ENCODE measurements at regions not wholly inside any gene's neighbourhood (a gene's known extent, or its start where the extent isn't known, plus 50 kb on each side); places are given as distances from the start of the nearest gene placed in this dataset.

GRCh38 chr11:114912826-114913225, 234.5 kb downstream of the NXPE2 start:
- H3K4me1 ChIP-seq (ENCODE audit: control insufficient read depth, insufficient read depth, low read length) = no peaks in the 10 kb centered on the region
- in situ Hi-C loops (cut with HindIII; ENCODE audit: low pct_unique_long_range_greater_than_20kb, low sequenced_read_pairs) = no loop called here
- ChIA-PET CTCF (no interaction called here), POLR2A (no interaction called here)
- TF ChIP-seq SIN3A (IDR thresholded peaks at IDR 0.05; ENCODE audit: borderline replicate concordance, insufficient read depth, low read depth, low read length) (no peak), POLR2AphosphoS5 (IDR thresholded peaks at IDR 0.05; ENCODE audit: low read depth, low read length) (no peak), TCF7L2 (IDR thresholded peaks at IDR 0.05; ENCODE audit: low read depth, low read length) (no peak)
- TF ChIP-seq, protein P1, sequence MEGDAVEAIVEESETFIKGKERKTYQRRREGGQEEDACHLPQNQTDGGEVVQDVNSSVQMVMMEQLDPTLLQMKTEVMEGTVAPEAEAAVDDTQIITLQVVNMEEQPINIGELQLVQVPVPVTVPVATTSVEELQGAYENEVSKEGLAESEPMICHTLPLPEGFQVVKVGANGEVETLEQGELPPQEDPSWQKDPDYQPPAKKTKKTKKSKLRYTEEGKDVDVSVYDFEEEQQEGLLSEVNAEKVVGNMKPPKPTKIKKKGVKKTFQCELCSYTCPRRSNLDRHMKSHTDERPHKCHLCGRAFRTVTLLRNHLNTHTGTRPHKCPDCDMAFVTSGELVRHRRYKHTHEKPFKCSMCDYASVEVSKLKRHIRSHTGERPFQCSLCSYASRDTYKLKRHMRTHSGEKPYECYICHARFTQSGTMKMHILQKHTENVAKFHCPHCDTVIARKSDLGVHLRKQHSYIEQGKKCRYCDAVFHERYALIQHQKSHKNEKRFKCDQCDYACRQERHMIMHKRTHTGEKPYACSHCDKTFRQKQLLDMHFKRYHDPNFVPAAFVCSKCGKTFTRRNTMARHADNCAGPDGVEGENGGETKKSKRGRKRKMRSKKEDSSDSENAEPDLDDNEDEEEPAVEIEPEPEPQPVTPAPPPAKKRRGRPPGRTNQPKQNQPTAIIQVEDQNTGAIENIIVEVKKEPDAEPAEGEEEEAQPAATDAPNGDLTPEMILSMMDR (IDR thresholded peaks at IDR 0.05) = no peak
- TF ChIP-seq, protein P2, sequence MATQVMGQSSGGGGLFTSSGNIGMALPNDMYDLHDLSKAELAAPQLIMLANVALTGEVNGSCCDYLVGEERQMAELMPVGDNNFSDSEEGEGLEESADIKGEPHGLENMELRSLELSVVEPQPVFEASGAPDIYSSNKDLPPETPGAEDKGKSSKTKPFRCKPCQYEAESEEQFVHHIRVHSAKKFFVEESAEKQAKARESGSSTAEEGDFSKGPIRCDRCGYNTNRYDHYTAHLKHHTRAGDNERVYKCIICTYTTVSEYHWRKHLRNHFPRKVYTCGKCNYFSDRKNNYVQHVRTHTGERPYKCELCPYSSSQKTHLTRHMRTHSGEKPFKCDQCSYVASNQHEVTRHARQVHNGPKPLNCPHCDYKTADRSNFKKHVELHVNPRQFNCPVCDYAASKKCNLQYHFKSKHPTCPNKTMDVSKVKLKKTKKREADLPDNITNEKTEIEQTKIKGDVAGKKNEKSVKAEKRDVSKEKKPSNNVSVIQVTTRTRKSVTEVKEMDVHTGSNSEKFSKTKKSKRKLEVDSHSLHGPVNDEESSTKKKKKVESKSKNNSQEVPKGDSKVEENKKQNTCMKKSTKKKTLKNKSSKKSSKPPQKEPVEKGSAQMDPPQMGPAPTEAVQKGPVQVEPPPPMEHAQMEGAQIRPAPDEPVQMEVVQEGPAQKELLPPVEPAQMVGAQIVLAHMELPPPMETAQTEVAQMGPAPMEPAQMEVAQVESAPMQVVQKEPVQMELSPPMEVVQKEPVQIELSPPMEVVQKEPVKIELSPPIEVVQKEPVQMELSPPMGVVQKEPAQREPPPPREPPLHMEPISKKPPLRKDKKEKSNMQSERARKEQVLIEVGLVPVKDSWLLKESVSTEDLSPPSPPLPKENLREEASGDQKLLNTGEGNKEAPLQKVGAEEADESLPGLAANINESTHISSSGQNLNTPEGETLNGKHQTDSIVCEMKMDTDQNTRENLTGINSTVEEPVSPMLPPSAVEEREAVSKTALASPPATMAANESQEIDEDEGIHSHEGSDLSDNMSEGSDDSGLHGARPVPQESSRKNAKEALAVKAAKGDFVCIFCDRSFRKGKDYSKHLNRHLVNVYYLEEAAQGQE (IDR thresholded peaks at IDR 0.05; ENCODE audit: insufficient read depth in 1 of 2, low read depth in 2 of 2, low read length in 1 of 2) = no peak
- no peak overlapping the region for H3K27ac ChIP-seq (ENCODE audit: low read length)
- no peaks in the 10 kb centered on the region for H3K9me3 ChIP-seq (ENCODE audit: control insufficient read depth, insufficient read depth, low read depth, low read length)
- no peaks in the 10 kb centered on the region for H3K36me3 ChIP-seq (ENCODE audit: control insufficient read depth, insufficient read depth, low read length)
- intact Hi-C loops (cut with micrococcal nuclease; ENCODE audit: unreplicated experiment) = no loop called here
- DNase-seq (ENCODE audit: low read depth, low spot score) (no peak), ATAC-seq (no peak)
- BruUV-seq (replicated peaks) = no TSS peak
- no peaks in the 10 kb centered on the region for H3K27me3 ChIP-seq (ENCODE audit: control insufficient read depth, insufficient read depth, low read length)
- no peak overlapping the region for H3K4me3 ChIP-seq (ENCODE audit: low read depth in 2 of 2, low read length in 2 of 2)

- ChIA-PET CTCF (no interaction called here), POLR2A (no interaction called here)
- intact Hi-C loops (cut with micrococcal nuclease; ENCODE audit: unreplicated experiment) = no loop called here
Measured at GRCh38 chr11:114914231-114915005, 236.1 kb downstream of the NXPE2 start.

More at GRCh38 chr11:114914231-114915005, 236.1 kb downstream of the NXPE2 start:
- TF ChIP-seq, protein P2 (IDR thresholded peaks at IDR 0.05; ENCODE audit: insufficient read depth in 1 of 2, low read depth in 2 of 2, low read length in 1 of 2) = no peak
- TF ChIP-seq POLR2AphosphoS5 (IDR thresholded peaks at IDR 0.05; ENCODE audit: low read depth, low read length) = no peak
- no peak for TF ChIP-seq SIN3A (IDR thresholded peaks at IDR 0.05; ENCODE audit: borderline replicate concordance, insufficient read depth, low read depth, low read length)
- TF ChIP-seq, protein P1 (IDR thresholded peaks at IDR 0.05) = no peak
- TF ChIP-seq TCF7L2 (IDR thresholded peaks at IDR 0.05; ENCODE audit: low read depth, low read length) = no peak
- H3K9me3 ChIP-seq (ENCODE audit: control insufficient read depth, insufficient read depth, low read depth, low read length) = no peaks in the 10 kb centered on the region
- DNase-seq (ENCODE audit: low read depth, low spot score) = no peak
- H3K4me1 ChIP-seq (ENCODE audit: control insufficient read depth, insufficient read depth, low read length) = no peaks in the 10 kb centered on the region
- no peaks in the 10 kb centered on the region for H3K36me3 ChIP-seq (ENCODE audit: control insufficient read depth, insufficient read depth, low read length)
- BruUV-seq (replicated peaks) = no TSS peak
- no peak overlapping the region for H3K27ac ChIP-seq (ENCODE audit: low read length)
- no peak for ATAC-seq
- in situ Hi-C loops (cut with HindIII; ENCODE audit: low pct_unique_long_range_greater_than_20kb, low sequenced_read_pairs) = no loop called here
- no peak overlapping the region for H3K4me3 ChIP-seq (ENCODE audit: low read depth in 2 of 2, low read length in 2 of 2)
- H3K27me3 ChIP-seq (ENCODE audit: control insufficient read depth, insufficient read depth, low read length) = no peaks in the 10 kb centered on the region

Measured in Panc1 (cell line).